Endothelial cell (in vitro differentiated cells): ENCODE measurements at regions not wholly inside any gene's neighbourhood (a gene's known extent, or its start where the extent isn't known, plus 50 kb on each side); places are given as distances from the start of the nearest gene placed in this dataset.

Source experiments
- DNase-seq: peaks from one replicate; pipeline ENCODE4 v3.0.0; 2021; ENCODE audit warnings: low spot score
- H3K27ac Mint-ChIP-seq: one replicate; pipeline ENCODE4 v1.8.0; 2021; ENCODE audit warnings: mixed read lengths, inconsistent platforms; ENCODE audit not compliant: unreplicated experiment
- H3K27me3 Mint-ChIP-seq: one replicate; pipeline ENCODE4 v1.8.0; 2021; ENCODE audit warnings: mild to moderate bottlenecking, moderate library complexity, mixed read lengths, inconsistent platforms; ENCODE audit not compliant: unreplicated experiment
- H3K36me3 Mint-ChIP-seq: one replicate; pipeline ENCODE4 v1.8.0; 2021; ENCODE audit warnings: mild to moderate bottlenecking, low read depth, mixed read lengths, inconsistent platforms; ENCODE audit not compliant: unreplicated experiment
- H3K4me1 Mint-ChIP-seq: one replicate; pipeline ENCODE4 v1.8.0; 2021; ENCODE audit warnings: mild to moderate bottlenecking, mixed read lengths, inconsistent platforms; ENCODE audit not compliant: unreplicated experiment
- H3K4me3 Mint-ChIP-seq: one replicate; pipeline ENCODE4 v1.8.0; 2021; ENCODE audit warnings: mild to moderate bottlenecking, mixed read lengths, inconsistent platforms; ENCODE audit not compliant: unreplicated experiment
- H3K9me3 Mint-ChIP-seq: one replicate; pipeline ENCODE4 v1.8.0; 2021; ENCODE audit warnings: mixed read lengths, inconsistent platforms; ENCODE audit not compliant: unreplicated experiment
- TF ChIP-seq, protein P1 (sequence below): fragments of 200-600 bp; sonication (generic); IDR thresholded peaks from one replicate; pipeline ENCODE4 v1.5.0; 2021; ENCODE audit warnings: antibody characterized with exemption; ENCODE audit not compliant: unreplicated experiment

DNA sequence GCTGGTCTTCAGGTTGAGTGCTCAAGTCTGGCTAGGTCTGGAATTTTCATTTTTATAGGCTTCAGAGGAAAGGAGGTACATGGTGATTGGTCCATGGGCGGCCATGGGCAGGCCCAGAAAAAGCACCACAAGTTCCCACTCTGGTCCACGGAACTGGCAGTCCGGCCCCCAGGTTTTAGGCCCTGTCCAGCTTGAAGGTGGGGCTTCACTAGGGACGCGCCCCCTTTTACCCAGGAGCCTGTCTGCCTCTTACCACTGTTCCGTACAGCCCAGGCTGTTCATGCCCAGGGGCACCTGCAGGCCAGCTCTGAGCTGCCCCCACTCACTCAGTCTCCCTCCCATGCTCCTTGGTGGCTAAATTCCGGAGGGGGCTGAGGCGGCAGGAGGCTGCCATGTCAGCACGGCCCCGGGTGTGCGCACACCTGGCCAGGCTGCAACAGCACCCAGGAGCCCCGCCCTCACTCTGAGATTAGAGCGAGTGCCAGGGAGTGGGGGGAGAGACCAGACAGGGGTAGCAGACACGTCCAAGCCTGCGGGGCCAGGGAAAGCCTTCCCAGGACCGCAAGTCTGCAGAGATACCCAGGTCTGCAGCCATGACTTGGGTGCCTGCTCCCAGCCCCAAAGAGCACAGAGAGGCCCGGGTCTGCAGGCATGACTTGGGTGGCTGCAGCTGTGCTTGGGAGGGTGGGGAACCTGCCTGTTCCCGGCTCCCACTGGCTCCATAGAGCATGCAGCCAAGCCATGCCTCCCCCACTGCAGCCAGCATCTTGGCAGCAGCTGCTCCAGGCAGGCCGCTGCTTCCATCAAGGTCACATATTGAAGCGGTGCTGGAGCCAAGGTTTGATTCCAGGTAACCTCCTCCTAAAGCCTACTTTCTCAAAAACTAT, 390.2 kb upstream of the SGCD start:
- TF ChIP-seq, protein P1, sequence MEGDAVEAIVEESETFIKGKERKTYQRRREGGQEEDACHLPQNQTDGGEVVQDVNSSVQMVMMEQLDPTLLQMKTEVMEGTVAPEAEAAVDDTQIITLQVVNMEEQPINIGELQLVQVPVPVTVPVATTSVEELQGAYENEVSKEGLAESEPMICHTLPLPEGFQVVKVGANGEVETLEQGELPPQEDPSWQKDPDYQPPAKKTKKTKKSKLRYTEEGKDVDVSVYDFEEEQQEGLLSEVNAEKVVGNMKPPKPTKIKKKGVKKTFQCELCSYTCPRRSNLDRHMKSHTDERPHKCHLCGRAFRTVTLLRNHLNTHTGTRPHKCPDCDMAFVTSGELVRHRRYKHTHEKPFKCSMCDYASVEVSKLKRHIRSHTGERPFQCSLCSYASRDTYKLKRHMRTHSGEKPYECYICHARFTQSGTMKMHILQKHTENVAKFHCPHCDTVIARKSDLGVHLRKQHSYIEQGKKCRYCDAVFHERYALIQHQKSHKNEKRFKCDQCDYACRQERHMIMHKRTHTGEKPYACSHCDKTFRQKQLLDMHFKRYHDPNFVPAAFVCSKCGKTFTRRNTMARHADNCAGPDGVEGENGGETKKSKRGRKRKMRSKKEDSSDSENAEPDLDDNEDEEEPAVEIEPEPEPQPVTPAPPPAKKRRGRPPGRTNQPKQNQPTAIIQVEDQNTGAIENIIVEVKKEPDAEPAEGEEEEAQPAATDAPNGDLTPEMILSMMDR = no peak
- no peaks in the 10 kb centered on the region for H3K4me1 Mint-ChIP-seq
- DNase-seq = no peak
- H3K27me3 Mint-ChIP-seq = peaks cover 1% of the 10 kb centered on the region
- no peak overlapping the region for H3K27ac Mint-ChIP-seq
- no peak overlapping the region for H3K4me3 Mint-ChIP-seq
- no peaks in the 10 kb centered on the region for H3K9me3 Mint-ChIP-seq
- H3K36me3 Mint-ChIP-seq = no peaks in the 10 kb centered on the region

DNA sequence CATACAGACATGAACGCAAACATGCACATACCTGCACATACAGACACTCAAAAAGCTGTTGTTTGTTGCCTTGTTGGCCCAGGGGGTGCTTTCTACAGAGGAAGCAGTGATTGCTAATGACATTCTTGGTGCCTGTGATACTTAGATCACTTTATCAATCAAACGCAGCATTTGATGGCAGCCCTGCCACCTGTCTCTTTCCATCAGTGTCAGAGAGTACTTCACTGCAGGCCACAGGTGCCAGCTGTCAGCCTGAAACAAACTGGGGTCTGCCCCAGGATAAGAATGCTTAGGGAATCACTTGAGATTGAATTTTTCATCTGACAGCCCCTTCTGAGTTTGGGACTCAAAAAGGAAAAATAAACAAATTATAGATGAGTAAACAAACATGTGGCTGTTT, 388.9 kb upstream of the SGCD start:
- Mint-ChIP-seq H3K27ac (no peak overlapping the region), H3K4me1 (no peaks in the 10 kb centered on the region), H3K9me3 (no peaks in the 10 kb centered on the region), H3K36me3 (no peaks in the 10 kb centered on the region), H3K4me3 (no peak overlapping the region), H3K27me3 (peaks cover 1% of the 10 kb centered on the region)
- TF ChIP-seq, protein P1 = no peak
- no peak for DNase-seq

- Mint-ChIP-seq H3K36me3 (no peaks in the 10 kb centered on the region), H3K27me3 (peaks cover 4% of the 10 kb centered on the region)
Observed at GRCh38 chr5:155941340-155941739, 385.6 kb upstream of the SGCD start.

DNA sequence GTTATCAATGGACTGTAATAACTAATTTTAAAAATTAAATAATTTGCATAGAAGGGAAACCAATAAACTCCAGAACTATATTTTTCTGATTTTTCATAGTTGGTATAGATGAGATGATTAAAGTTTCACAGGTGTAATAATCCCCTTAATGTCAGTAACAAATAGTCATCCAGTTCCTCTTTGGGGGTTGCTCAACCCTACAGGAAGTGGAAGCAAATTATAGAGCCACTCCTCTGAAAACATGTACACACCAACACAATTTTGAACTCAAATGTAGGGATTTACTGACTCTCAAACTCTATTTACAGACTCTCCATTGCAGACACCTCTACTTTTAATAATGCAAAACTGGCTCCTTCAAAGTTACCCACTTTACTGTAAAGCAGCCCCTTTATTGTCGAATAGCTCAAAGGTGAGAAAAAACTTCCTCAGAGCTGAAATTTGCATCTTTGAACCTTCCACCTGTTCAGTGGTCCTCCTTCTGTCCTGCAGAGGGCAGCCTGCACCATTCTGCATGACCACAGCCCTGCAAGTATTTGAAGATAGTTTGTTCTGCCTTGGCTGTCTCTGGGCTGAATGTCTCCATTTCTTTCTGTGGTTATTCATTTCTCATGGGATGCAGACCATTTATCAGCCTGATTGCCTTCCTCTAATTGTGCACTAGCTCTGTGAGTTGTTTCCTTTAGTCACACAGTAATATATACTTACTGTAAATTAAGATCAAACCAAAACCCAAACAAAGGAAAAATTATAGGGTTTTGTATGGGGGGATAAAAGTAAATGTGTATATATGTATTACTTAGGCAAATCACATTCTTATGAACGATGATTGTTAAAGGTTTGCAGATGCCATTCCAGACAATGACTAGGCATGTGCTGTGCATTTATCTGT, 383.2 kb upstream of the SGCD start:
- Mint-ChIP-seq H3K4me3 (no peak overlapping the region), H3K27me3 (peaks cover 4% of the 10 kb centered on the region), H3K4me1 (no peaks in the 10 kb centered on the region), H3K9me3 (no peaks in the 10 kb centered on the region), H3K36me3 (no peaks in the 10 kb centered on the region), H3K27ac (no peak overlapping the region)
- TF ChIP-seq, protein P1 = peak; percentile 54
- DNase-seq = peak; percentile 53

More at GRCh38 chr5:155941340-155941739, 385.6 kb upstream of the SGCD start:
- H3K4me3 Mint-ChIP-seq = no peak overlapping the region
- no peak overlapping the region for H3K27ac Mint-ChIP-seq
- no peaks in the 10 kb centered on the region for H3K9me3 Mint-ChIP-seq
- no peaks in the 10 kb centered on the region for H3K4me1 Mint-ChIP-seq
- TF ChIP-seq, protein P1 = no peak
- no peak for DNase-seq
